ENCODE measurements at regions not wholly inside any gene's neighbourhood (a gene's known extent, or its start where the extent isn't known, plus 50 kb on each side); places are given as distances from the start of the nearest gene placed in this dataset.
"Not testable (repeated sequence)": the region's sequence is repeated elsewhere in the genome, so short reads cannot be mapped to it uniquely, and the experiment has no call there.

DNA sequence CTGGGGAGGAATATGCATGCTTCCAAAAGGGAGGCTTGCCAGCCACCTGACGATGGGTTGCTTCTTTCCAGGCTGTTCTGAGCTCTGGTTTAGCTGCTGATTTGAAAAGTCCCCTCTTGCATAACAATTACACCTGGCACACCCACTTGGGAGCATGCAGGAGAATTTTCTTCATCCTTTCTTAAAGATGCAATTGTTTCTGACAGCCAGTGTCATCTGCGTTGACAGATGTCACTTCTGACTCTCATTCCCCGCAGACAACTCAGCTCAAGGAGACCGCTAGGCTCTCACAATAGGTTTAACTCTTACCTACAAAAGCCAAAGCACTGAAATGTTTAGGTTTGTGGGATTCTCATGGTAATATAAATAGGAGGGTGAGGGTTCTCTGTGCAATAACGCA is 185.6 kb upstream of the SYNPR start:
- Mint-ChIP-seq H3K9me3 (peaks cover 3 to 7% of the 10 kb centered on the region in 2 donors), H3K27ac (no peak overlapping the region), H3K4me1 (no peaks in the 10 kb centered on the region), H3K27me3 (no peaks in the 10 kb centered on the region), H3K4me3 (no peak overlapping the region)
- no peak for DNase-seq
- no peak for ATAC-seq

DNA sequence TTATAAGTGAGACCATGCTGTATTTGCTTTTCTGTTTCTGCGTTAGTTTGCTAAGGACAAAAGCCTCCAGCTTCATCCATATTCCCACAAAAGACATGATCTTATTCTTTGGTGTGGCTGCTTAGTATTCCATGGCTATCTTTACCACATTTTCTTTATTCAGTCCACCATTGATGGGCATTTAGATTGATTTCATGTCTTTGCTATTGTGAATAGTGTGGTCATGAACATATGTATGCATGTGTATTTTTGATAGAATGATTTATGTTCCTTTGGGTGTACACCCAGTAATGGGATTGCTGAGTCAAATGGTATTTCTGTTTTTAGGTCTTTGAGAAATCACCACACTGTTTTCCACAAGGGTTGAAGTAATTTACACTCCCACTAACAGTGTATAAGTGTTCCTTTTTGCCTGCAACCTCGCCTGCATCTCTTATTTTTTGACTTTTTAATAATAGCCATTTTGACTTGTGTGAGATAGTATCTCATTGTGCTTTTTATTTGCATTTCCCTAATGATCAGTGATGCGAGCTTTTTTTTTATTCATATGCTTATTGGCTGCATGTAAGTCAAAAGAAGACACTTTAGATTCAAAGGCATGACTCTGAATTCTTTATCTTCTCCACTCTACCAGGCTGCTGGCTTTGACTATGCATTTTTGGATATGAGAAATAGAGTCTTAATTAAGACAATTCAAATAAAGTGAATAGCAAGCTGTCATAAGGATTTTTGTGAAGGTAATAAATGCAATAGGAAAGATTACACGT is 183.3 kb upstream of the SYNPR start:
- Mint-ChIP-seq H3K9me3 (peaks cover 3 to 7% of the 10 kb centered on the region in 2 donors), H3K4me3 (no peak overlapping the region), H3K27ac (no peak overlapping the region), H3K4me1 (no peaks in the 10 kb centered on the region), H3K27me3 (no peaks in the 10 kb centered on the region)
- no peak for DNase-seq
- ATAC-seq, result no peak

DNA sequence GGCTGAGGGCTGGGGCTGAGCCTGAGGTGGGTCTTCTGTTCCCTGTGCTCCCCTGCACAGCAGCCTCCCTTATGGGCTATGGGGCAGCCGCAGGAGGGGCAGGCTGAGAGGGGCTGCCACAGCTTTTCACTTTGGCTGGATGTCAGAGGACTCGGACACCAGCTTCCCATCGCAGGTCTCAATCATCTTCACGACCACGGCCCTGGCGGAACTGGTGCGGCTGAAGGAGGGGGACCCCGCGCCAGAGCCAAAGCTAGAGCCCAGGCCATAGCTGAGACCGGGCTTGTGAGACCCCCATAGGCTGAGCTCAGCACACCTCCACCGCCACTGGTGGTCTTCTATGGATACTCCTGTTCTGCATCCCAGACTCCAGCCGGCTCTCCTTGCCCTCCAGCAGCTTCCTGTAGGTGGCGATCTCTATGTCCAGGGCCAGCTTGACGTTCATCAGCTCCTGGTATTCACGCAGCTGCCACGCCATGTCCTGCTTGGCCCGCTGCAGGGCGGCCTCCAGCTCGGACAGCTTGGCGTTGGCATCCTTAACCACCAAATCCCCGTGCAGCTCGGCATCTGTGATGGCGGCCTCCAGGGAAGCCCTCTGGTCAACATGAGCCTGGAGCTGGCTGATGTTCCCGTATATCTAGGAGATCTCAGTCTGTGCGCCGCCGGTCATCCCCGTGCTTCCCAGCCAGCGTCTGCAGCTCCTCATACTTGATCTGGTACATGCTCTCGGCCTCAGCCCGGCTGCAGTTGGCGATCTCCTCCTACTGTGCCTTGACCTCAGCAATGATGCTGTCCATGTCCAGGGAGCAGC is 181.7 kb upstream of the SYNPR start:
- no peak for DNase-seq
- Mint-ChIP-seq H3K27ac (no peak overlapping the region), H3K4me1 (no peaks in the 10 kb centered on the region)

DNA sequence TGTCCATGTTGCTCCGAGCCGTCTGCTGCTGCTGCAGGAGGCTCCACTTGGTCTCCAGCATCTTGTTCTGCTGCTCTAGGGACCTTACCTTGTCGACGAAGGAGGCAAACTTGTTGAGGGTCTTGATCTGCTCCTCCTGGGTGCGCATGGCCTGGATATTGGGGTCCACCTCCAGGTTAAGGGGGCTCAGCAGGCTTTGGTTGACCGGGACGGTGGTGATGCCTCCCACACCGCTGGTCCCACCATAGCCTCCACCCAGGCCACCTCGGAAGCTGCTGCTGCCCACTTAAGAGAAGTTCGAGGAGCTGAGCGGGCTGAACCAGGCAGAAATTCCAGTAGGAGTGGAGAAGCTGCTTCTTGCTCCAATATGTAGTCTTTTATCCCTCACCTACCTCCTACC is 180.7 kb upstream of the SYNPR start:
- no peaks in the 10 kb centered on the region for H3K27me3 Mint-ChIP-seq
- no peak overlapping the region for H3K27ac Mint-ChIP-seq
- no peaks in the 10 kb centered on the region for H3K4me1 Mint-ChIP-seq
- DNase-seq (no peak), ATAC-seq (no peak)
- H3K4me3 Mint-ChIP-seq, result no peak overlapping the region
- peaks cover 3 to 7% of the 10 kb centered on the region in 2 donors for H3K9me3 Mint-ChIP-seq

More for the DNA sequence above, 181.7 kb upstream of the SYNPR start:
- no peak for ATAC-seq
- Mint-ChIP-seq H3K9me3 (peaks cover 3 to 7% of the 10 kb centered on the region in 2 donors), H3K27me3 (no peaks in the 10 kb centered on the region), H3K4me3 (no peak overlapping the region)

DNA sequence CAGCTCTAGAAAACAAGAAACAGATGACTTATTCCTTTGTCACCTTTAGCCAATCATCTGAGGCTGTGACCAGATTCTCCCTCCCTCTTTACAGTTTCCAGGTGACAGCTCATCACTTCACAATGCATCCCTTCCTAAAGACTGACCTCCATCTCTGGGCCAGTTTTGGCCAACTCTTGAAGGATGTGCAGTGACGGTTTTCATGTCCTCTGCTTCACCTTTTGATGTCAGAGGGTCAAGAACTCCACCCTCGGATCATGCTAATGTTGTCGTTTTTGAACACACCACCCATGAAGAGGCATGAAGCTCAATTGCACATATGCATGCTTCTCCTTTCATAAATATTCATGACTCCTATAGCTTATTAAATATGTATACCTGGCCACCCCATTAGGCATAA is 161.2 kb upstream of the SYNPR start:
- no peak overlapping the region for H3K27ac Mint-ChIP-seq
- ATAC-seq, result no peak
- H3K27me3 Mint-ChIP-seq, result no peaks in the 10 kb centered on the region
- no peaks in the 10 kb centered on the region for H3K4me1 Mint-ChIP-seq
- DNase-seq, result no peak
- peaks cover 9 to 27% of the 10 kb centered on the region in 2 donors for H3K9me3 Mint-ChIP-seq
- no peak overlapping the region for H3K4me3 Mint-ChIP-seq

DNA sequence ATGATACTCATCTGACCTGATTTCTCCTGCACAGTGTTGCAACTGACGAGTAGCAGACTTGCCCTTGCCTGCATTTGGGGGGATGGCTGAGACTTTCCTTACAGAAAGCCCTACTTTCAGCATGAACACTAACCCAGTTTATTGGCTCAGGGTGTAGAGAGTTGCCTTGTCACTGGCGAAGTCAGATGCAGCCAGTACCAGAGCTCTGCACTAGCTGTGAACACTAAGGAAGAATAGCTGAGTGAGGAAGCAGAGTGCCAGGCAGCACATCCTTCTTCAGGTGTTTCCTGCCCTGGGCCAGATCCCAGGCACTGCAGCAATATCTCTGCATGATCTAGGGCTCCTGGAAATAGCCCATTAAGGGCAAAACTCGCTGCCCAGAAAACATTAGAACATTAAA is 154.0 kb upstream of the SYNPR start:
- no peaks in the 10 kb centered on the region for H3K4me1 Mint-ChIP-seq

DNA sequence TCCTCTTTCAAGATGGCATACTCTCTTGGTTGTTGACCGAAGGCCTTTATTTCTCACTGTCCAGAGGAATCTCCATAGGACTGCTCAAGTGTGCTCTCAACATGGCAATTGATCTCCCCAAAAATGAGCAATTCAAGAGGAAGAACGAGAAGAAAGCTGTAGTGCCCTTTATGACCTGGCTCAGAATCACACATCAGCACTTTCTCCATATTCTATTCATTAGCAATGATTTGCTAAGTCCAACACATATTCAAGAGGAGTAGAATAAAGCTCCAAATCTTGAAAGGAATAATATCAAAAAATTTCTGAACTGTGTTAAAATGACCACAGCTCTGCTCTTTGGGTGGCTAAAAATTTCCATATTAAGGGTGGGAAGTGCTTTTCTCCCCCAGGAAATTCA is 151.6 kb upstream of the SYNPR start:
- Mint-ChIP-seq H3K4me1 (no peaks in the 10 kb centered on the region), H3K27ac (no peak overlapping the region), H3K9me3 (no peaks in the 10 kb centered on the region), H3K27me3 (no peaks in the 10 kb centered on the region), H3K4me3 (no peak overlapping the region)
- DNase-seq (no peak), ATAC-seq (no peak)

More for the DNA sequence above, 154.0 kb upstream of the SYNPR start:
- Mint-ChIP-seq H3K9me3 (peaks cover 0 to 10% of the 10 kb centered on the region in 2 donors), H3K27me3 (no peaks in the 10 kb centered on the region), H3K4me3 (no peak overlapping the region), H3K27ac (no peak overlapping the region)
- no peak for ATAC-seq
- no peak for DNase-seq

DNA sequence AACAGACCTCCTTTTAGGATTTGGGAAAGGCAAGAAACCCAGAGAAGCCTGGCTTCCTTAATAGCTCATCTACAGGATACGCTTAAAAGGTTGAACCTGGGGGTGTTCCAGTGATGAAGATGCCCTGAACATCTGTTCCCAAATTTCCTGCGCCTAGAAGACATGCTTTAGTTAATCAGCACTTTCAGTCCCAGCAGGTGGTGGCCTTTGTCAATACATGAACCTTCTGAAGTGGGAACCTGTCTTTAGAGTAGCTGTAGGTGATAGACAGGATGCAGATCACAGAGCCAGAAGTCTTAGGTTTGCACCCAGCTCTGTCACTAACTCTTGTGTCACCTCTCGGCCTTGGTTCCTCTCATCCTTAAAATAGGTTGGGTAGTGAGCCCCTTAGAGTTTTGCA is 149.7 kb upstream of the SYNPR start:
- Mint-ChIP-seq H3K4me1 (no peaks in the 10 kb centered on the region), H3K27ac (no peak overlapping the region), H3K27me3 (no peaks in the 10 kb centered on the region), H3K4me3 (no peak overlapping the region), H3K9me3 (no peaks in the 10 kb centered on the region)
- ATAC-seq, result no peak
- no peak for DNase-seq

DNA sequence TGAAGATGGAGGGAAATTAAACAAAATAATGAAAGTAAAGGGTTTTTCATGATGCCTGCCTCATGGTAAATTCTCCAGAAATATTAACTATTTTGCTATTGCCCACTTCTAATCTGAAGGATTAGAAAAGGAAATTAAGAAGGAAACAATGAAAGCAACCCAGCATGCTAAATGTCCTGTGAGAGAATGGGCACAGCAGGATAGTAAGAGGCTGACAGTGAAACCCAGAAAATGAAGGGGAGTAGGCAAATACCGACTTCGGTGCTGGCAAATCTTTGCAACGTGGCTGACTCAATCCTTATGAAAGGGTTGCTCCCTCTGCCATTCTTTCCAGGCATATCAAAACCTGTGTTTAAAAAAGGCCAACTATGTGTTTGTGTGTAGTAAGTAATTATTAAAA is 147.5 kb upstream of the SYNPR start:
- ATAC-seq, result no peak
- Mint-ChIP-seq H3K27me3 (no peaks in the 10 kb centered on the region), H3K27ac (no peak overlapping the region), H3K9me3 (peaks cover 4 to 5% of the 10 kb centered on the region in 2 donors), H3K4me3 (no peak overlapping the region), H3K4me1 (no peaks in the 10 kb centered on the region)
- DNase-seq, result no peak

DNA sequence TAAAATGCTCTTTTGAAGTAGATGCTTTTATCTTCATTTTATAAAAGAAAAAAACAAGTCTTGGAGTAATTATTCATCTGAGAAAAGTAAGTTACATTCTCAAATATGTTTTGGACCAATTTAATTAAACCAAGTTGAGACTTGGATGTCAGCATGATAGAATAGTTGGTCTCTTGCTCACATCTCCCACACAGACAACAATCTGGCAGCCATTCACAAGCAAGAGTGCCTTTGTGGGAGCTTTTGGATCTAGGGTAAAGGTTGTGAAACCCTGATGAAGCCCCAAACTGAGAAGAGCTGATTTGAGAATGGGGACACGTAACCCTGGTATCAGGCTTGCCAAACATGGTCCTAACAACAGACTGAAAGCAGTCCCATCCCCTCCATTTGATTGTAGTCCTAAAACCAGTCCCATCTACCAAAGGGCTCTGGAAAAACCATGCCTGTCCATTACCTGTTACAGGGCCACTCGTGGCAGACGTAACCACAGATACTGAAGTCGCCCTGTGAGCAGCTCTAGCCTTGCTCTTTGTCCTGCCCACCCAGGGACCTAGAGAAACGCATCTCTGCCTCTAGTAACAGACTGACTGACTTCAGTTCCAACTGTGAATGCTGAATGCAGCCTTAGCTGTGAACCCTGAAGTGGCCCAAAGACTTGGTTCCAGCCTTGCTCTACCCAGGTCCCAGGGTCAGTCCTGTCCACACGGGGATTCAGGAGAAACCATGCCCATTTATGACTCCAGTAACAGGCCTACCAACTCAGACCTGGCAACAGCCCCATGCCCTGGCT is 145.5 kb upstream of the SYNPR start:
- ATAC-seq (no peak), DNase-seq (no peak)
- no peak overlapping the region for H3K4me3 Mint-ChIP-seq
- H3K27ac Mint-ChIP-seq, result no peak overlapping the region
- no peaks in the 10 kb centered on the region for H3K4me1 Mint-ChIP-seq
- no peaks in the 10 kb centered on the region for H3K27me3 Mint-ChIP-seq
- H3K9me3 Mint-ChIP-seq, result peaks cover 5 to 12% of the 10 kb centered on the region in 2 donors

DNA sequence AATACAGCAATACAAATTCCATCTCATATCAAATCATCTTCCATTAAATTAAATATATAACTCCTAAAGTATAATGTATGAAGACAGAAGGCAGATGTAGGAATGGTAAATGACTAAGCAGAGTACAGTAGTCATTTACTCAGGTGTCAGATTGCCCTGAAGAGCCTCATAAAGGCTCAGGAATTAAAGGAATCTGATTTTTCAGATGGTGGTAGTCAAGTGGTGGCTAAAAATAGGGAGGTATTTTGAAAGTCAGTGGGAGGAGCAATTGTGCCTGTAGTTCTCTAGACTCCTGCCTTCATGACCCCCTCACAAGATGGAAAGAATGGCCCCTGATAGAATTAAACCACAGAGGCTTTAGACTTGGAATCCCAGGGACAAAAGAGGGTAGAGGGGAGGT is 142.7 kb upstream of the SYNPR start:
- H3K27ac Mint-ChIP-seq, result no peak overlapping the region
- no peaks in the 10 kb centered on the region for H3K27me3 Mint-ChIP-seq
- H3K4me3 Mint-ChIP-seq, result no peak overlapping the region
- H3K9me3 Mint-ChIP-seq, result peaks cover 5 to 12% of the 10 kb centered on the region in 2 donors
- ATAC-seq (no peak), DNase-seq (no peak)
- no peaks in the 10 kb centered on the region for H3K4me1 Mint-ChIP-seq

DNA sequence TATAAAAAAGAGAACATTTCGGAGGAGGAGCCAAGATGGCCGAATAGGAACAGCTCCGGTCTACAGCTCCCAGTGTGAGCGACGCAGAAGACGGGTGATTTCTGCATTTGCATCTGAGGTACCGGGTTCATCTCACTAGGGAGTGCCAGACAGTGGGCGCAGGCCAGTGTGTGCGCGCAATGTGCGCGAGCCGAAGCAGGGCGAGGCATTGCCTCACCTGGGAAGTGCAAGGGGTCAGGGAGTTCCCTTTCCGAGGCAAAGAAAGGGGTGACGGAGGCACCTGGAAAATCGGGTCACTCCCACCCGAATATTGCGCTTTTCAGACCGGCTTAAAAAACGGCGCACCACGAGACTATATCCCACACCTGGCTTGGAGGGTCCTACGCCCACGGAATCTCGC is 141.9 kb upstream of the SYNPR start:
- H3K4me3 Mint-ChIP-seq, H3K27me3 Mint-ChIP-seq, ATAC-seq, H3K27ac Mint-ChIP-seq, H3K4me1 Mint-ChIP-seq, DNase-seq: not testable (repeated sequence)
- H3K9me3 Mint-ChIP-seq, result peaks cover 5 to 12% of the 10 kb centered on the region in 2 donors

DNA sequence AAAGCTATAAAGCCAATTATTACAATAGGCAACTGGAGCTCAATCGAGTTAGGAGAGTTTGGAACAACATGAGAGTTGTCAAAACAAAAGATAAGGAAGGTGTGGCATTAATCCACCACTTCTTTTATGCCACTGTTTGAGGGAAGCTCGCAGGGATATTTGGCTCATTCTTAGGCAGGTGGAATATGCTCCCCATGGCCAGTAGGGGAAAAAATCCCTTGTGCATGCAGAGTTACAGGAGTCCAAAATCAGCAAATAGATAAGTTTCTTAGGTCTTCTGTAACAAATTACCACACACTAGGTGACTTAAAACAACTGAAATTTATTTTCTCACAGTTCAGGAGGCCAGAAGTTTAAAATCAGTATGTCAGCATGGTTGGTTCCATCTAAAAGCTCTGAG is 135.4 kb upstream of the SYNPR start:
- Mint-ChIP-seq H3K27me3 (no peaks in the 10 kb centered on the region), H3K9me3 (peaks cover 5% of the 10 kb centered on the region in 2 donors), H3K4me1 (no peaks in the 10 kb centered on the region), H3K27ac (no peak overlapping the region), H3K4me3 (no peak overlapping the region)
- no peak for ATAC-seq
- no peak for DNase-seq

DNA sequence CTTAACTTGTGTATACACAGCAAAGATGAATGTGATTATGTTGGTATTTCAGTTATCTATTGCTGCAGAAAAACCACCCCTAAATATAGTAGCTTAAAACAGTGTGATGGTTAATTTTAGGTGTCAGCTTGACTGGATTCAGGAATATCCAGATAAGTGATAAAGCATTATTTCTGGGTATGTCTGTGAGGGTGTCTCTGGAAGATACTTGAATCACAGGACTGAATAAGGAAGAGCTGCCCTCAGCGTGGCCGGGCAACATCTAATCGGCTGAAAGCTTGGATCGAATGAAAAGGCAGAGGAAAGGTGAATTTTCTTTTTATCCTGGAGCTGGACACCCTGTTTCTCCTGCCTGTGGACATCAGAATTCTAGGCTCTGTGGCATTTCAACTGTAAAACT is 132.0 kb upstream of the SYNPR start:
- H3K4me3 Mint-ChIP-seq, result no peak overlapping the region
- ATAC-seq (no peak), DNase-seq (no peak)
- H3K27me3 Mint-ChIP-seq, result no peaks in the 10 kb centered on the region
- no peaks in the 10 kb centered on the region for H3K4me1 Mint-ChIP-seq
- H3K27ac Mint-ChIP-seq, result no peak overlapping the region
- H3K9me3 Mint-ChIP-seq, result peaks cover 10 to 12% of the 10 kb centered on the region in 2 donors

DNA sequence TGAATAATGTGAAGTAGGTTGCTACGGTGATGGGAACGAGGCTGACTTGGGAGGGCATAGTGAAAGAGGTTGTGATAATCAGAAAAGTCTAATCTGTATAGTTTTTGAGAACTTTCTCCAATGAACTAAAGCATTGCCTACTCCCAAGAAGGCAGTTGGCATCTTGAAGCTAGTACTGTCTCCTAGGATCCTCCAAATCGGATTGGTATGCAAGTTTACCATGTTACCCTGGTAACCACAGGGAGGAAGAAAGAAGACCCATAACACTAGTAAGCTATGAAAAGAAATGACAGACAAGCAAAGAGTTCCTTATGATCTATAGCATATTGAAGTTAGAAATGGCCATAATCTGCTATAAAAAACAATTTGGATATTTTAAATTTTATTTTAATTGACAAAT is 127.2 kb upstream of the SYNPR start:
- no peak for DNase-seq
- no peak for ATAC-seq
- Mint-ChIP-seq H3K27me3 (no peaks in the 10 kb centered on the region), H3K4me3 (no peak overlapping the region), H3K27ac (no peak overlapping the region), H3K4me1 (no peaks in the 10 kb centered on the region), H3K9me3 (peaks cover 5 to 12% of the 10 kb centered on the region in 2 donors)

DNA sequence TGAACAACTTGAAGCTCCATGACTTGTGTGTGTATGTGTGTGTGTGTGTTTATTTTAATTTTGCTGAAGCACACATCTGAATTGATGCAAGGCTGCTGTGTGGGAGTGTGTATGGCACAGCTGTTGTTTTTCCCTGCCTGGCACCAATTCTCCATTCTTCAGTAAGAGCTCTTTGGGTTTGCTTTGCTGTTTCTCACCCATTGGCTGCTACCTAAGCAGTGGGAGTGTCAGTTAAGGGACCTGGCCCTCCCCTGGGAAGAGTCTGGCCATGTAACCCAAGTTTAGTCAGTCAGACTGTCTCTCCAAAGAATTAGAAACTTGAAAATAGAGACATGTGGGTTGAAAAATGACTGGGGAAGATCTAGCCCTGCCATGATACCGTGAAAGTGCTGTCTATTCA is 126.2 kb upstream of the SYNPR start:
- no peak for ATAC-seq
- peaks cover 9% of the 10 kb centered on the region in 2 donors for H3K9me3 Mint-ChIP-seq
- H3K4me3 Mint-ChIP-seq, result no peak overlapping the region
- H3K4me1 Mint-ChIP-seq, result no peaks in the 10 kb centered on the region
- no peak for DNase-seq
- H3K27me3 Mint-ChIP-seq, result no peaks in the 10 kb centered on the region
- H3K27ac Mint-ChIP-seq, result no peak overlapping the region

Measured in stimulated activated naive CD8-positive, alpha-beta T cell treated with anti-CD3 and anti-CD28 coated beads, Interleukin-15, amount 100 ng/mL, for 72 hours (primary cell).